ENCODE measurements at regions not wholly inside any gene's neighbourhood (a gene's known extent, or its start where the extent isn't known, plus 50 kb on each side); places are given as distances from the start of the nearest gene placed in this dataset.

GRCh38 chr16:6148361-6148760 is 1050.8 kb upstream of the EEF2KMT start:
- TF ChIP-seq EZH2phosphoT487 (IDR thresholded peaks at IDR 0.05; ENCODE audit: borderline replicate concordance): no peak
- no peak for TF ChIP-seq CTCF (IDR thresholded peaks at IDR 0.05 in 2 of 3, conservative IDR thresholded peaks at IDR 0.05 in 1 of 3; ENCODE audit: borderline replicate concordance in 1 of 3, insufficient read depth in 1 of 3, low read depth in 2 of 3, low read length in 2 of 3)
- TF ChIP-seq POLR2A (IDR thresholded peaks at IDR 0.05; ENCODE audit: borderline replicate concordance, extremely low read depth, insufficient read depth, insufficient read length): no peak
- no peak for TF ChIP-seq SP1 (IDR thresholded peaks at IDR 0.05; ENCODE audit: low read depth)
- TF ChIP-seq TCF7L2 (IDR thresholded peaks at IDR 0.05; ENCODE audit: borderline replicate concordance, extremely low read depth, insufficient read depth, insufficient read length): no peak
- TF ChIP-seq, protein P1, sequence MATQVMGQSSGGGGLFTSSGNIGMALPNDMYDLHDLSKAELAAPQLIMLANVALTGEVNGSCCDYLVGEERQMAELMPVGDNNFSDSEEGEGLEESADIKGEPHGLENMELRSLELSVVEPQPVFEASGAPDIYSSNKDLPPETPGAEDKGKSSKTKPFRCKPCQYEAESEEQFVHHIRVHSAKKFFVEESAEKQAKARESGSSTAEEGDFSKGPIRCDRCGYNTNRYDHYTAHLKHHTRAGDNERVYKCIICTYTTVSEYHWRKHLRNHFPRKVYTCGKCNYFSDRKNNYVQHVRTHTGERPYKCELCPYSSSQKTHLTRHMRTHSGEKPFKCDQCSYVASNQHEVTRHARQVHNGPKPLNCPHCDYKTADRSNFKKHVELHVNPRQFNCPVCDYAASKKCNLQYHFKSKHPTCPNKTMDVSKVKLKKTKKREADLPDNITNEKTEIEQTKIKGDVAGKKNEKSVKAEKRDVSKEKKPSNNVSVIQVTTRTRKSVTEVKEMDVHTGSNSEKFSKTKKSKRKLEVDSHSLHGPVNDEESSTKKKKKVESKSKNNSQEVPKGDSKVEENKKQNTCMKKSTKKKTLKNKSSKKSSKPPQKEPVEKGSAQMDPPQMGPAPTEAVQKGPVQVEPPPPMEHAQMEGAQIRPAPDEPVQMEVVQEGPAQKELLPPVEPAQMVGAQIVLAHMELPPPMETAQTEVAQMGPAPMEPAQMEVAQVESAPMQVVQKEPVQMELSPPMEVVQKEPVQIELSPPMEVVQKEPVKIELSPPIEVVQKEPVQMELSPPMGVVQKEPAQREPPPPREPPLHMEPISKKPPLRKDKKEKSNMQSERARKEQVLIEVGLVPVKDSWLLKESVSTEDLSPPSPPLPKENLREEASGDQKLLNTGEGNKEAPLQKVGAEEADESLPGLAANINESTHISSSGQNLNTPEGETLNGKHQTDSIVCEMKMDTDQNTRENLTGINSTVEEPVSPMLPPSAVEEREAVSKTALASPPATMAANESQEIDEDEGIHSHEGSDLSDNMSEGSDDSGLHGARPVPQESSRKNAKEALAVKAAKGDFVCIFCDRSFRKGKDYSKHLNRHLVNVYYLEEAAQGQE (IDR thresholded peaks at IDR 0.05; ENCODE audit: low read depth): no peak
- no peak for TF ChIP-seq RAD21 (IDR thresholded peaks at IDR 0.05; ENCODE audit: low read depth)
- TF ChIP-seq, protein P2, sequence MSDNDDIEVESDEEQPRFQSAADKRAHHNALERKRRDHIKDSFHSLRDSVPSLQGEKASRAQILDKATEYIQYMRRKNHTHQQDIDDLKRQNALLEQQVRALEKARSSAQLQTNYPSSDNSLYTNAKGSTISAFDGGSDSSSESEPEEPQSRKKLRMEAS (IDR thresholded peaks at IDR 0.05): no peak
